GM21786 (cell line): ENCODE measurements at regions not wholly inside any gene's neighbourhood (a gene's known extent, or its start where the extent isn't known, plus 50 kb on each side); places are given as distances from the start of the nearest gene placed in this dataset.
A peak's percentile ranks its signal among the peaks of the same experiment; 100 is the strongest.

ENCODE experiments used
- ATAC-seq: cut with Tn5 transposase; IDR thresholded peaks from one replicate; pipeline ENCODE4 v1.9.1; 2021; ENCODE audit not compliant: unreplicated experiment

DNA sequence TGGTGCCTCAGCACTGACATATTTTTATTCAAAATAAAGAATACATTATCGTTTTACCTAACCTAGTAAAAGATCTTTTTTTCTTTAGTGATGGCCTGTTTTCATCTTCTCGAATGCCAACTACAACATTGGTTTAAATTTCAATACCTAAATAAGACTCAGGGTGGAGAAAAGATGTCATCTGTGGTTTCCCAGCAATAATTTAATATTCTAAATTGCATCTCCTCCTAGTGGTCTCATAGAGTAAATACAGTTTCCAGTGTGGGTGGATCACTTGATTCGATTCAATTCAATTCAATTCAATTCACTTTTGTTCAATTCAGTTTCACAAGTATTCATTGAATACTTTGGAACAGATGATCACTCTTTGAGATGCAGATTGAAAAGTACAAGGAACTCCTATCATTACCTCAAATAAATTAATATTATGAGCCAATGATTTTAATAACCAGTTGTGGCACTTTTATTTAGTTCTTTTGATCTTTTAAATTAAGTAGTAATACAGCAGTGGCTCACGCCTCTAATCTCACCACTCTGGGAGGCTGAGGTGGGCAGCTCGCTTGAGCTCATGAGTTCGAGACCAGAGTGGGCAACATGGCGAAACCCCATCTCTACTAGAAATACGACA lies 427.2 kb downstream of the FAT4 start:
- no peak for ATAC-seq

DNA sequence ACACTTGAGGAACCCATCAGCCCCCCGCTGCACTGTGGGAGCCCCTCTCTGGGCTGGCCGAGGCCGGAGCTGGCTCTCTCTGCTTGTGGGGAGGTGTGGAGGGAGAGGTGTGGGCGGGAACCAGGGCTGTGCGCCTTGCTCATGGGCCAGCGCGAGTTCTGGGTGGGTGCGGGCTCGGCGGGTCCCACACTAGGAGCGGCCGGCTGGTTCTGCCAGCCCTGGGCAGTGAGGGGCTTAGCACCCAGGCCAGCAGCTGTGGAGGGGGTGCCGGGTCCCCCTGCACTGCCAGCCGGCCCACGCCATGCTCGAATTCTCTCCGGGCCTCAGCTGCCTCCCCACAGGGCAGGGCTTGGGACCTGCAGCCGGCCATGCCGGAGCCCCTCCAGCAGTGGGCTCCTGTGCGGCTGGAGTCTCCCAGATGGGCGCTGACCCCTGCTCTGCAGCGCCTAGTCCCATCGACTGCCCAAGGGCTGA lies 430.2 kb downstream of the FAT4 start:
- no peak for ATAC-seq

DNA sequence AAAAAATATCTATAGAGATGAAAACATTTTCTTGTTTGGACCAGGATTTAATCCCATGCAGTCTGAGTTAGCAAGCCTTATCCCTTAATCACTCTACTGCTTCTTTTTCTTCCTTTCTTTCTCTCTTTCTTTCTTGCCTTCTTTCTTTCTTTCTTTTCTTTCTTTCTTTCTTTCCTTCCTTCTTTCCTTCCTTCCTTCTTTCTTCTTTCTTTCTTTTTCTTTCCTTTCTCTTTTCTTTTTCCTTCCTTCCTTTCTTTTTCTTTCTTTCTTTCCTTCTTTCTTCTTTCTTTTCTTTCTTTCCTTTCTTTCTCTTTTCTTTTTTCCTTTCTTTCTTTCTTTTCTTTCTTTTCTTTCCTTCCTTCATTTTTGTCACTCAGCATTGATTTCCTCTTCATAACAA lies 434.6 kb downstream of the FAT4 start:
- no peak for ATAC-seq

DNA sequence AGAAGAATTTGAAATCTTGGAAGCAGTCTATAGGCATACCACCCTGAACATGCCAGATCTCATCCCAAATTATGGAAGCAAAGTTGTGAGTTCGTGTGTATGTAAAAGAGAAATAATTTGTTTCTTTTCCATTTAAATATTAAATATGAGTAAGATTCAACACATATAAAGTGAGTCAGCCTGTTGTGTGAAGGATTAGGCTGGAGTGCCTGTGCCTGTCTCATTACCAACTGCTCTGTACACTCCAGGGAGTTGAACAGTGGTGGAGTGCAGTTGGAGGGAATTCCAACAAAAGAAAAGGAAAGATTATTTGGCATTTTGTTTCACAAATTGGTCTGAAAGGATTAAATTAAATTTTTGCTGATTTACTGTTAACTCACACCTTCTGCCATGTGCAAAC lies 435.6 kb downstream of the FAT4 start:
- no peak for ATAC-seq

DNA sequence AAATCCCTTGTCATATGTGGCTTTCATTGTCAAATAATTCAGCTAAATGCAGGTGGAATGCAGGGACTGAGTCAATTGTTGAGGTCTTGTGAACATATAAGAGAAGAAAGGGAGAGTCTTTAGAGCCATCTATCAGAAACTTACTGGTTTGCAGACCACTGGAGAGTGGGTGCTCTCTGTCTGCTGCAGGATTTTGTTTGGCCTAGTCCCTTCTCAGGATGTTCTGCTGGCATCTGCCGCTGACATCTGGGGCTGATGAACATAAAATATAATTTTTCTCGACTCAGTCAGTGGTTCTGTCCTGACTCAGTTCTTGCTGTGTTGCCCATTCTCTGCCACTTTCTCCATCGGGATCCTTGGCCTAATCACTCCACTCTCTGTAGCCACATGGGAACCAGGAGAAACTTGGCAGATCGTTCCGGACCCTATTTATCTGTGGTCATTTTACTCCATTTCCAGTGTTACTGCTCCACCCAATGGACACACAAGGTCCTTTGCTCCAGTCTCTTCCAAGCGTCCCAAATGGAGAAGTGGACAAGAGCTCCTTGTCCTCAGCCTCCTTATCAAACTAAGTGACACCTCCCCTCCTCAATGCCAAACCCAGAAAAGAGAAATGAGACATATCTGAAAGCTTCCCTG lies 436.2 kb downstream of the FAT4 start:
- ATAC-seq: no peak

DNA sequence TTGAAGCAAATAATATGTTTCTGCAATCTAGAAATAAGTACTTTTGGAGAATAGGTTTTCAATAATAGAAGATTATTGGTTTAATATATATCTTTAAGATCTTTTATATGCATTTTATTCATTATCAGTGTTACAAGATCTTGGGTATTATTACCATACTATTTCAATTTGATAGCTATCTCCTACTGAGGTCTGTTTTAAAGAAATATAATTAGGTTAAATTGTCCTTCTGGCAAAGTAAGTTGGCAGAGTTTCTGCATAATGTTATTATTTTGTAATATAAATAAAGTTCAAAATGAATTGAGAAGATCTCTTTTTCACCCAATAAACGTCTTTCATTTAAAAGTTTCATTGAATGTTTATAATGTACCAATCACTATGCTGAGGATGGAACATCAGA lies 443.7 kb downstream of the FAT4 start:
- ATAC-seq: no peak

DNA sequence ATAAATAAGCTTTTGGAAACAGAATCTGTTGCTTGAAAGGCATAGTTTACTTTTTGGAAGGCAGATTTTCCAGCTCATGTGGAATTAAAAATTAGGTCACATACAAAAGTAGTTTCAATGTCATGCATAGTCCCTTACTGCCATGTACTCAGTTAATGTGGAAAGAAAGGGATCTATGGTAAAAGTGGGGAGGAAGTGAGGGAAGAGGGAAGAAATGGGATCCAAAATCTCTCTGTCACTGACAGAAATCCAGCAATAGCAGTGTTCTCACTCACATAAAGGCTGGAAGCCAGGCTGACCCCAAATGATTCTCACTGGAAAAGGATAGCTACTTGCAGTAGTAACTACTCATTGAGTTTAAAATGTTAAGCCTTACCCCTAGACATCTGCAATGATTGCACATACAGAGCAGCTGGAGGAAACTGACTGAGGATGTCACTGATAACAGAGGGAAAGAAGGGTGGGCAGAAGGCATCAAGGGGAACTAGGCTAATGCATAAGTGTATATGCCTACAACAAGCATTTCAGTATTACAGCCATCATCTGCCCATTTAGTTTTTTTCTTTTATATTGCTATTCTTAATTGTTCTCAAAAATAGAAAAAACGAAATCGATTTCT lies 445.6 kb downstream of the FAT4 start:
- ATAC-seq: no peak

DNA sequence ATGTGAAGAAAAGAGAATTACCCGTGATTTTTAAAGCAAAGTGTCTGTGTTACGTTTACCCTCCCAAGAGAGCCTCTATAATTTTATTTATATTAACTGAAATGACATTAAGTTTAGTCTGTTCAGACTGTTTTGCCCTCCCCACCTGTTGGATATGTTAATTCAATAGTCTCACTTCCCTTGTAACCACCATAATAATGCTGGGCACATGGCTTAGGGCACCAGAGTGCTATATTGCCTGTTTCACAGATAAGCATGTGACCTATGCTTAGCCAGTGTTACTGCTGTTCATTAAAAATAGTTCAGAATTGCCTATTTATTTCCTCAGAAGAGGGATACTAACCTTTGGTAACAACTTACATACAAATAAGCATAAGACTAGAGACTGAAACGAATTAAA lies 446.2 kb downstream of the FAT4 start:
- peak; percentile 49 for ATAC-seq

DNA sequence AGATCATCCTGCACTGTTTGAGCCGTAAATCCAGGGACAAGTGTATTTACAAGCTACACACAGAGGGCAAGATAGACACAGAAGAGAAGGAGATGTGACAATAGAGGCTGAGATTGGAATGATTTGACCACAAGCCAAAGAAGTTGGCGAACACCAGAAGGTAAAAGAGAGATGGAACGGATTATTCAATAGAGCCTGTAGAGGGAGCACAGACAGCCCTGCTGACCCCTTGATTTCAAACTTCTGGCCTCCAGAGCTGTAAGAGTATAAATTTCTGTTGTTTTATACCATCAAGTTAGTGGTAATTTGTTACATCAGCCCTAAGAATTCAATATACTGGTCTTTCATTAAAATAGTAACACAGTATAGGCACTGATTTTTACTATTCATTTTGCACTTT lies 447.8 kb downstream of the FAT4 start:
- no peak for ATAC-seq

DNA sequence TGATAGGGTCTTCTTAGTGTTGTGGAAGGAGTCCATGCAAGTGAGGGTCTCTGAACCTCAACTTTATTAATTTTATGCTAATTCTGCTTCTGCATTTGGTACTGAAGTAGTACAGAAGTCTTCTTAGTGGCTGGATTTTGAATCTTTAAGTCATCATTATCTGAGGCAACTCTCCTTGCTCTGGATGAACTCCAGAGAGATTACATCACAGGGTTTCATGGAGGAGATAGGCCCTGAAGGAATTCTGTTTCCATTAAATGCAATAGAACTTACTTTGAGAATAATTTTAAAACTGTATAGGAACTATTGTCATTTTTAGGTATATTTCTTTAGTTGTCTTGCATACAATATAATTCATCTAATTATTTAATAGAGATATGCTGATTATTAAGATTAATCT lies 451.2 kb downstream of the FAT4 start:
- no peak for ATAC-seq

DNA sequence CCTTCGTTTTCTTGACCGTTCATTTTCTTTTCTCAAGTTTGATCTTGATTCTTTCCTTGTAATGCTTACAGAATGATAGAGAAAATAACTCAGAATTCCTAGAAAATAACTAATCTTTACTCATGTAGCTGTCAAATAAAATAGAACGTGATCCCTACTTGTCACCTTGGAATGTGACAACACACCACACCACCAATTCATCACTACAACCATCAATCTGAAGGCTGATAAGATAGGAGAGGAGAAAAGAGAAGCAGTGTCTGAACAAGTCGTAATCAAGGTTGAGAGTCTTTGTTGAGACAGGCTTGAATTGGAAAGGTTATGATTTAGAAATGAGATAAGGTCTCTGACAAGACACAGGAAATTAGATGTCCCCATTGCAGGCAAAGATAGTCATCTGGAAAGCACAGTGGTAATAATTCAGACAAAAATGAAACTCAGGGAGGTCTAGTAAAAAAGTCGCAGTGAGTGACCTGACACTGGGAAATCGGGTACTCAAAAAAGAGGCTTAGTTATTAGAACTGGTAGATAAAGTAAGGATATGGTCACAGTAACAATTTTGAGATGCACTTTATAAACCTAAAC lies 456.2 kb downstream of the FAT4 start:
- ATAC-seq: no peak

DNA sequence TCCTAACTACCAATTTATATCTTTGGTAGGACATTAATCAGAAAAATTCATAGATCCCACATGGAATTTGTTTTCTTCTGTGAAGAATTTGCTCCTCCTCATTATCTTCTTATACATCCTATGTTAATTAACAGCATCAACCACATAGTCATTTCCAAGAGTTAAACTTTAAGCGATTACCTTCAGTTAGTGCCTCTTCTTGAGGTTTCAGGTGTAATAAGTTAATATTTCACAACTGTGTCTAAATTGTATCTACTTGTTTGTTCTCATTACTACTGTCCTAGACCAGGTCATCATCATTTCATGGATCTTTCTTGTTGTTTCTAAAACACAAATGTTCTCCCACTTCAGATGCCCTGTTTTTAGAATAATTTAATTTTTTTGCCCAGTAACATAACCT lies 457.9 kb downstream of the FAT4 start:
- peak; percentile 67 for ATAC-seq

DNA sequence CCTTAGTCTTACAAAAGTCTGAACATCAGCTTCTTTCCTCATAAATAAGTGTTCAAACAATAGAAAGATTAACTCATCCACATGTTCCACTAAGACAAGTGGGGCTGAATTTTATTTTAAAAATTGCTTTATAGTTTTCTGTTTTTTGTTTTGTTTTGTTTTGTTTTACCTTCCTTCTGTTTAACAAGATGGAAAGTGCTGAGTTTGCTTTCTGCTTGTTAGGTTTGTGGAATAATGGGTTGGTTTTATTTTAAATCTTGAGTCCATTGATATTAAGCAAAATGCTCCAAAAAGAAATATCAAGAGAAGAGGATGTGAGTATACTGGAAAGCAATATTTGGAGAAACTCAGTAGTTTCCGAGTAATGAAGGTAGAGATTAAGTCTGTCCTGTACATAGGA lies 458.7 kb downstream of the FAT4 start:
- no peak for ATAC-seq

DNA sequence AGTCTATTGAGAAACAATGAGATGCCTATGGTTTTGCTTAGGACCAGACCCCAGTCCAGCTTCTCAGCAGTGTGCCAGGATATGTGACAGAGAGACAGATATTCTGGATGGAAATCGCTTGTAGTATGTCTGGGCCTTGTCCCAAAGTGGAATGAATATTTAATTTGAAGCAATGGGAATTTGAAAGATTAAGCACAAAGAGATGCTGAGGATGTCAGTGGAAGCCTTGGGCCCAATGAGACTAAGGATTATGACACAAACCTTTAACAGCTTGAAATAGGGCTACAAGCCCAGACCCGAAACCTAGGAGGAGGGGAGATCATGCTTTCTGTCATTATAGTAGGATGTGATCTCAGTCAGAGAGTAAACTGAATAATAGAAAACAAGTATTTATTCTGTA lies 459.2 kb downstream of the FAT4 start:
- ATAC-seq: no peak

DNA sequence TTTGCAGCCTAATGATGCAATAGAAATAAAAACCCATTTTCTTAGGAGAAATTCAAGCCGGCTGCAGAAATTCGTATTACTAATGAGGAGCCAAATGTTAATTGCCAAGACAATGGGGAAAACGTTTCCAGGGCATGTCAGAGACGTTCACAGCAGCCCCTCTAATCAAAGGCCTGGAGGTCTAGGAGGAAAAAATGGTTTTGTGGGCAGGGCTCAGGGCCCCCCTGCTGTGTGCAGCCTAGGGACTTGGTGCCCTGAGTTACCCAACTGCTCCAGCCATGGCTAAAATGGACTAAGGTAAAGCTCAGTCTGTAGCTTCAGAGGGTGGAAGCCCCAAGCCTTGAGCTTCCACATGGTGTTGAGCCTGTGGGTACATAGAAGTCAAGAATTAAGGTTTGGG lies 461.4 kb downstream of the FAT4 start:
- ATAC-seq: no peak

DNA sequence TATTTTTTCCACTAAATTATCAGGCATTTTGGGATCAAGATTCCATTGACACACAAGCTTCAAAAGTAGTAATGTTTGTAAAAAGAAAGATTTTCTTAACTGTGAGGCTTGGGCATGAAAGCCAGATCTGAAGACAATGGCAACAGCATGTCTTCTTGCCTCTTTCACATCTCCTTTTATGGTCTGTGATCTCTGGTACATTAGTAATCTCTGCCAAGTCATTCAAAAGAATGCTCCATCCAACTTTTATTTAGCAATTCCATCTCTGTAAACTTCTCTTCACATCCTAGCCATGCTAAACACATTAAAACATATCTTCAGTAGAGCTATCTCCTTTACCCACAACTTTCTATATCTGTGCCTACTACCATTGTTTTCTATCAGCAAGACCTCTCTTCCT lies 465.4 kb downstream of the FAT4 start:
- ATAC-seq: no peak

DNA sequence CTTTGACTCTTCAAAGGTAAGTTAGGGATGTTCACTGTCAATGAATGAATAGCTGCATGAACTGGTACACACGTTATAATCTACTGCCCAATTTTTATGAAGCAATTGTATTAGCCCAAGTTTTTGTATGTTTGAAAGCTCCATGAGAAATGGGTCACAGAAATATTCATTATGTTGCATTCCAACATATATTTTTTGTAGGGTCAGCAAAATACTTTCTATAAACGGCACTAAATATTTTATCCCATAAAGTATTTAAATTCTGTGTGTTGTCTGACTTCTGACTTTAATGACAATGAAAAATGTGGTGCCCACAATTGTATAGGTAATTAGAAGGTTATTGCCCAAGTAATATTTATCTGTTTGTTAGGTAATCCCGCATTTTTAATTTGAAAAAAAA lies 466.0 kb downstream of the FAT4 start:
- ATAC-seq: no peak

DNA sequence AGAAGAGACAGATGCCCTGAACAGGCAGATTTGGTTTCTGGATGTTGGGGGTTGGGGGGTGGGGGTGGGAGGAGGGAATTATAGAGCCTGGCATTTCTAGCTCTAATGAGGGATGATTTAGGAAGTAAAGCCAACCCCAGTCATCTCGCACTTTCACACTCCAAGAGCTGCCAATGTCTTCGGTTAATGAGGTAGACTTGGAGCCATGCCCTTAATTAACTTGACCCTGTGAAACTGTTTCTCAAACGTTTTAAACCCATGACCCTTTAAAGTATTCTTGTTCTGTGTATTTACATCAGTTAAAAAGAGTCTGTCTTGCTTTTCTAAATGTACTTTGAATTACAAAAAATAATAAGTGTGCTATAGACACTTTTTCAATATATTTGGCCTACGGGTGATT lies 466.9 kb downstream of the FAT4 start:
- ATAC-seq: no peak

DNA sequence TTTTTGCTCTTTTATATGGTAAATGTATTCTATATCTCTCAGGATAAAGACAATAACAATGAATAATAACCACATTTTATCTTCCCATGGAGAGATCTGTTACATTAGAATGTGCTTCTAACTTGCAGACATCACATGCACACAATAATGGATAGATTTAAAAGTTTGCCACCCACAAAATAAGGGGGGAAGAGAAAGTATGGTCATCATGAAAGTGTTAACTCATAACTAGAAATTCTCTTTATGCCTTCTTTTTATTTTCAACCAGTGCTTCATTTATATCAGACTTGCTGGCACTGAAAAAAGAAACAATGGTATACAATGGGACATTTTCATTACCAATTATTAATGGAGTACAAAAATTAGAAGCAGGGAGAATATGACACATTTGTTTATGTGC lies 470.0 kb downstream of the FAT4 start:
- ATAC-seq: no peak

DNA sequence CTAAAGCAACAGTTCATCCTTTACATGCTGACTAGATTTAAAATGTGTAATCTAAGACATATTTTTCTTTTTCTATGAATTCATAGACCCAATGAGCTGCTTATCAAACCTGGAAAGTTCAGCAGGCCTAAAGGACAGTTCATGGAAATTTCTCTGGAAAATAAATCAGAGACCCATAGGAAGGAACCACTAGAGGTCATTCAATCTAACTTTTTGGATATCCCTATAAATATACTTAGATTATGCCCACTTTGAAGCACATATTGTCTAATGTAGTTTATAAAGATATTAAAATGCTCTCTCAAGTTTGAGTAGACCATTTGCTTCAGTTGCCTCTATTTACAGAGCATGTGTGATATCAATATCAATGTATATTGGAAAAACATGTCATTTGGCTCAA lies 473.0 kb downstream of the FAT4 start:
- ATAC-seq: no peak

DNA sequence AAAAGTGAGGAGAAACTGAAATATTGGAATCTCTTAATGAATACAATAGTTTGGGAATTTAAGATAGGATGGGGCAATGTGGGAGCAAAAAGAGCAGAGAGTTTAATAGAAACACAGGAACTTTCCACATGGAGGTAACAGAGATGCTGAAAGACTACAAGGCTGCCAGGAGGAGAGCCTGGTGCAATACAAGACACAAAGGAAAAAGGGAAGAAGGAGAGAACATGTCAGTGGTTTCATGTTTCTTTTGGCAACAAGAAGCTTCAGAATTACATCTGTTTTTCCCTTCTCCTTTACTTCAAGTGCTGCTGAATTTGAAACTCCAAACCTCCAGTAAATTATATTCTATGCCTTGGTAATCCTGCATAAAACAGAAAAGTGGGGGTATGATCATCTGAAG lies 474.3 kb downstream of the FAT4 start:
- no peak for ATAC-seq

DNA sequence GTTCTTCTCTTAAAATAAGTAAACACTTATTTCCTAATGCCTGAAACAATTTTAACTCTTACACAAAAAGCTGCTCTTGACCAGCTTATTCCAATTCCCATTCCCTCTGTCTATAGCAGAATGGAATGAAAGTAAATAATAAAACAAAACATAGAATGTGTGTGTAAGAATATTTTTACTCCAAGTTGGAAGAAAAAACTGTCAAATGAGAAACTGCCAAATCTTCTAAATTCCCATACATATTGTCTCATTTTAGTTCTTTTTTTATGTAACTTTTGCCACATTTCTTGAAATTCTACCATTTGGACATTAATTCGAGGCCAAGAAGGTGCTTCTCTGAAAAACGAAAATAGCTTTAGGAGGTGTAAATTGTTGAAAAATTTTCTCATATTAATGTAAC lies 477.1 kb downstream of the FAT4 start:
- ATAC-seq: no peak
